SU-DHL-6 (cell line): ENCODE measurements at regions not wholly inside any gene's neighbourhood (a gene's known extent, or its start where the extent isn't known, plus 50 kb on each side); places are given as distances from the start of the nearest gene placed in this dataset.

ENCODE experiments used
- H2AFZ ChIP-seq: fragments of 200-600 bp; sonication (generic); 2 replicates; pipeline ENCODE4 v1.6.1; 2014; ENCODE audit warnings: low read depth, mild to moderate bottlenecking, moderate library complexity, mixed read lengths, antibody characterized with exemption, low read length; ENCODE audit not compliant: severe bottlenecking
- H3F3A ChIP-seq: fragments of 200-600 bp; shearing (Covaris generic); 2 replicates; pipeline ENCODE4 v1.6.0; 2016; ENCODE audit warnings: antibody characterized with exemption, mild to moderate bottlenecking; ENCODE audit not compliant: insufficient read depth
- H3K27ac ChIP-seq: fragments of 200-600 bp; sonication (generic); 2 replicates; pipeline ENCODE4 v1.5.1; 2016; ENCODE audit warnings: low read depth, mild to moderate bottlenecking, low read length, moderate library complexity, mixed read lengths
- H3K27me3 ChIP-seq: fragments of 200-600 bp; sonication (generic), shearing (Covaris generic); 2 replicates; pipeline ENCODE4 v1.6.0; 2014; ENCODE audit warnings: mild to moderate bottlenecking, low read length
- H3K36me3 ChIP-seq: fragments of 200-600 bp; sonication (generic); 2 replicates; pipeline ENCODE4 v1.6.1; 2014; ENCODE audit warnings: mild to moderate bottlenecking, low read length, mixed read lengths
- H3K4me2 ChIP-seq: fragments of 300-600, 200-600 bp; shearing (Covaris generic), sonication (generic); 2 replicates; pipeline ENCODE4 v1.6.0; 2014; ENCODE audit warnings: low read length, low read depth, mild to moderate bottlenecking; ENCODE audit not compliant: poor library complexity, severe bottlenecking
- H3K4me3 ChIP-seq: fragments of 200-600 bp; sonication (generic); 2 replicates; pipeline ENCODE4 v1.5.1; 2014; ENCODE audit warnings: antibody characterized with exemption, low read length, mild to moderate bottlenecking, mixed read lengths; ENCODE audit not compliant: insufficient read depth, poor library complexity, severe bottlenecking
- H3K79me2 ChIP-seq: fragments of 200-600 bp; sonication (generic); 2 replicates; pipeline ENCODE4 v1.6.1; 2014; ENCODE audit warnings: mild to moderate bottlenecking, low read length, moderate library complexity; ENCODE audit not compliant: insufficient read depth
- H3K9ac ChIP-seq: fragments of 200-600 bp; sonication (generic); 2 replicates; pipeline ENCODE4 v1.7.0; 2014; ENCODE audit warnings: mild to moderate bottlenecking, low read length
- H3K9me2 ChIP-seq: fragments of 200-600 bp; sonication (generic); replicated peaks from 2 replicates; pipeline ENCODE4 v1.6.1; 2014; ENCODE audit warnings: low read length; ENCODE audit not compliant: insufficient read depth
- H3K9me3 ChIP-seq: fragments of 200-600 bp; sonication (generic); 2 replicates; pipeline ENCODE4 v1.6.1; 2014; ENCODE audit warnings: low read length, mixed read lengths; ENCODE audit not compliant: insufficient read depth
- H4K20me1 ChIP-seq: fragments of 200-600 bp; sonication (generic); 2 replicates; pipeline ENCODE4 v1.6.1; 2014; ENCODE audit warnings: low read depth, mild to moderate bottlenecking, antibody characterized with exemption, low read length, moderate library complexity, mixed read lengths
- CTCF ChIP-seq: fragments of 200-600 bp; sonication (generic); IDR thresholded peaks from one replicate; pipeline ENCODE4 v1.5.1; 2017; ENCODE audit warnings: antibody characterized with exemption, mild to moderate bottlenecking, low read length, moderate library complexity; ENCODE audit not compliant: insufficient read depth, poor library complexity, severe bottlenecking
- EZH2phosphoT487 ChIP-seq: fragments of 200-600 bp; sonication (generic), shearing (Covaris generic); conservative IDR thresholded peaks from 2 replicates; pipeline ENCODE4 v1.6.1; 2018; ENCODE audit warnings: mild to moderate bottlenecking, antibody characterized with exemption, low read length, moderate library complexity, mixed read lengths

- H3K4me3 ChIP-seq: no peak overlapping the region
- H3K9me3 ChIP-seq: no peaks in the 10 kb centered on the region
- no peak overlapping the region for H3K27ac ChIP-seq
- H4K20me1 ChIP-seq: no peaks in the 10 kb centered on the region
- H3K27me3 ChIP-seq: no peaks in the 10 kb centered on the region
- no peak overlapping the region for H2AFZ ChIP-seq
- no peak overlapping the region for H3K4me2 ChIP-seq
- TF ChIP-seq CTCF (no peak), EZH2phosphoT487 (no peak)
- H3K79me2 ChIP-seq: no peaks in the 10 kb centered on the region
- no peak overlapping the region for H3K9ac ChIP-seq
- no peaks in the 10 kb centered on the region for H3F3A ChIP-seq
- no peaks in the 10 kb centered on the region for H3K9me2 ChIP-seq
- no peaks in the 10 kb centered on the region for H3K36me3 ChIP-seq
Observed at GRCh38 chr6:22147921-22148776, 148.7 kb downstream of the PRL start.

DNA sequence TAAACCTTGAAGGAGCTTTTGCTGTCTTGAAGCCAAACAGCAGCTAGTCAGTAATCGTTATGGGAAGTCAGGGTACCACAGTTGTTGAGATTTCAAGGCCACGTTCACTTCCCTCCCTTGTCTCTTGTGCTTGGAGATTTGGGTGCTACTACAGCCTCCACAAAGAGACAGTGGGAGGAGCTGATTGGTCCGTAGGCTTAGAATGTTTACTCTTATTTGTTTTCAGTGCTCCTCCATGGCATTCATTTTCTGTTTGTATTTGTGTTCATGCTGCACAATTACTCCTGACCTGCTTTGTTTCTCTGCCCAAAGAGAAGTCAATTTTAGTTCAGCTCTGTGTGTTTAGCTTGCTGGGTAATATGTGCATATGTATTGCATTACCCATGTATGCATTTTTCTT lies 147.7 kb downstream of the PRL start:
- no peak overlapping the region for H2AFZ ChIP-seq

GRCh38 chr6:22149501-22150367 lies 147.1 kb downstream of the PRL start:
- Histone ChIP-seq H3K79me2 (no peaks in the 10 kb centered on the region), H3F3A (no peaks in the 10 kb centered on the region), H4K20me1 (no peaks in the 10 kb centered on the region), H3K9me3 (no peaks in the 10 kb centered on the region), H3K27ac (no peak overlapping the region), H3K9ac (no peak overlapping the region), H3K27me3 (no peaks in the 10 kb centered on the region), H3K9me2 (no peaks in the 10 kb centered on the region), H3K4me3 (no peak overlapping the region), H2AFZ (no peak overlapping the region), H3K36me3 (no peaks in the 10 kb centered on the region), H3K4me2 (no peak overlapping the region)
- TF ChIP-seq CTCF (no peak), EZH2phosphoT487 (no peak)

More for the DNA sequence above, 147.7 kb downstream of the PRL start:
- H3K79me2 ChIP-seq: no peaks in the 10 kb centered on the region
- no peaks in the 10 kb centered on the region for H3K9me3 ChIP-seq
- H3K27me3 ChIP-seq: no peaks in the 10 kb centered on the region
- no peaks in the 10 kb centered on the region for H3K36me3 ChIP-seq
- H3K9ac ChIP-seq: no peak overlapping the region
- H3K9me2 ChIP-seq: no peaks in the 10 kb centered on the region
- H3K4me3 ChIP-seq: no peak overlapping the region
- H3K27ac ChIP-seq: no peak overlapping the region
- no peaks in the 10 kb centered on the region for H4K20me1 ChIP-seq
- no peak for TF ChIP-seq EZH2phosphoT487
- no peak for TF ChIP-seq CTCF
- no peaks in the 10 kb centered on the region for H3F3A ChIP-seq
- no peak overlapping the region for H3K4me2 ChIP-seq
